GM12864 (cell line): ENCODE measurements at regions not wholly inside any gene's neighbourhood (a gene's known extent, or its start where the extent isn't known, plus 50 kb on each side); places are given as distances from the start of the nearest gene placed in this dataset.
"Not testable (repeated sequence)": the region's sequence is repeated elsewhere in the genome, so short reads cannot be mapped to it uniquely, and the experiment has no call there.

Experiments used
- DNase-seq: peaks from one replicate; pipeline ENCODE4 v3.0.0-alpha.2; 2011; ENCODE audit warnings: low read depth
- H3K4me3 ChIP-seq: 2 replicates; pipeline ENCODE4 v1.5.1; 2011; ENCODE audit warnings: mild to moderate bottlenecking, low read depth, low read length, control low read depth
- TF ChIP-seq, protein P1 (sequence below): IDR thresholded peaks from 2 replicates; pipeline ENCODE4 v1.5.1; 2011; ENCODE audit warnings: low read depth, mild to moderate bottlenecking, moderate library complexity, low read length, control low read depth, inconsistent platforms; ENCODE audit errors: missing control alignments

- DNase-seq, result no peak
- TF ChIP-seq, protein P1, sequence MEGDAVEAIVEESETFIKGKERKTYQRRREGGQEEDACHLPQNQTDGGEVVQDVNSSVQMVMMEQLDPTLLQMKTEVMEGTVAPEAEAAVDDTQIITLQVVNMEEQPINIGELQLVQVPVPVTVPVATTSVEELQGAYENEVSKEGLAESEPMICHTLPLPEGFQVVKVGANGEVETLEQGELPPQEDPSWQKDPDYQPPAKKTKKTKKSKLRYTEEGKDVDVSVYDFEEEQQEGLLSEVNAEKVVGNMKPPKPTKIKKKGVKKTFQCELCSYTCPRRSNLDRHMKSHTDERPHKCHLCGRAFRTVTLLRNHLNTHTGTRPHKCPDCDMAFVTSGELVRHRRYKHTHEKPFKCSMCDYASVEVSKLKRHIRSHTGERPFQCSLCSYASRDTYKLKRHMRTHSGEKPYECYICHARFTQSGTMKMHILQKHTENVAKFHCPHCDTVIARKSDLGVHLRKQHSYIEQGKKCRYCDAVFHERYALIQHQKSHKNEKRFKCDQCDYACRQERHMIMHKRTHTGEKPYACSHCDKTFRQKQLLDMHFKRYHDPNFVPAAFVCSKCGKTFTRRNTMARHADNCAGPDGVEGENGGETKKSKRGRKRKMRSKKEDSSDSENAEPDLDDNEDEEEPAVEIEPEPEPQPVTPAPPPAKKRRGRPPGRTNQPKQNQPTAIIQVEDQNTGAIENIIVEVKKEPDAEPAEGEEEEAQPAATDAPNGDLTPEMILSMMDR, result no peak
- no peak overlapping the region for H3K4me3 ChIP-seq
These were observed 149.7 kb upstream of the TNFAIP3 start for GRCh38 chr6:137717074-137718073.

DNA sequence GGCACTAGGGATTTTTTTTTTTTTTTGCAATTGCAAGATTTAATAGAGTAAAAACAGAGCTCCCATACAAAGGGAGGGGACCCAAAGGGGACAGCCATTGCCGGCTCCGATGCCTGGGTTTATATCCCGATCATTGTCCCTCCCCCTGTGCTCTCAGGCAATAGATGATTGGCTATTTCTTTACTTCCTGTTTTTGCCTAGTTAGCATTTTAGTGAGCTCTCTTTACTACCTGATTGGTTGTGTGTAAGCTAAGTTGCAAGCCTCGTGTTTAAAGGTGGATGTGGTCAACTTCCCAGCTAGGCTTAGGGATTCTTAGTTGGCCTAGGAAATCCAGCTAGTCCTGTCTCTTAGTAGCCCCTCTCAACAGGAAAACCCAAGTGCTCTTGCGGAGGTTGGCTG lies 148.2 kb upstream of the TNFAIP3 start:
- H3K4me3 ChIP-seq, DNase-seq: not testable (repeated sequence)

GRCh38 chr6:137722749-137723272 lies 144.2 kb upstream of the TNFAIP3 start:
- H3K4me3 ChIP-seq, result no peak overlapping the region
- TF ChIP-seq, protein P1, result no peak
- DNase-seq, result no peak

DNA sequence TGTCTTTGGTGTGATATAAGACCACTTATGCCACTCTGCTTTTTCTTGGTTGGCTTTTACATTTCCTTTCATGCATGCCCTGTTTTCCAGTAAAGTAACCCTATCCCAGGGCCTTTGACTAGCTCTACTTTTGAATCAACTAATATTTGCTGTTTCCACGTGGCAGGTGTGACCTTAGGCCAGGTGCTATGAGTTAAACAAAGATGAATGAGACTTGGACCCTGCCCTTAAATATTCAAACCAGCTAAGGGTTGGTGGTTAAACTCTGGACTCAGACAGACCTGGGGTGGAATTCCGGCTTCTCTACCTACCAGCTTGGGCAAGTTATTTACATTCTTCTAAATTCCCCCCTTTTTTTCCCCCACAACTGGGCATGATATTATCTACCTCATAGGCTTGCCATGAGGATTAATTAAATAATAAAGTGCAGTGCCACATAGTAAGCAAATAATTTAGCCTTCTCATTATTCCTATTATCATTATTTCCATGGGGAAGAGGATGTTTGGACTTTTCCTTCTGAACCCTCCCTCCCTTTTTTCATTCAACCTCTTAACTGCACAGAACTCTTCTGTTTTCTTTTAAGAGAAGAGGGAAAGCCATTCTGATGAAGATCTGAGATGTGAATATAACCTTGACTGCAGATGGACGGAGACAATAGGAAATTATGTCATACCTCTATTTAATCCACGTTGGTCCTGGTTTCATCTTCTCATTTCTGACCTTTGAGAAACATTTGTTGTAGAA lies 143.6 kb upstream of the TNFAIP3 start:
- H3K4me3 ChIP-seq, result no peak overlapping the region
- TF ChIP-seq, protein P1, result no peak
- DNase-seq, result no peak

DNA sequence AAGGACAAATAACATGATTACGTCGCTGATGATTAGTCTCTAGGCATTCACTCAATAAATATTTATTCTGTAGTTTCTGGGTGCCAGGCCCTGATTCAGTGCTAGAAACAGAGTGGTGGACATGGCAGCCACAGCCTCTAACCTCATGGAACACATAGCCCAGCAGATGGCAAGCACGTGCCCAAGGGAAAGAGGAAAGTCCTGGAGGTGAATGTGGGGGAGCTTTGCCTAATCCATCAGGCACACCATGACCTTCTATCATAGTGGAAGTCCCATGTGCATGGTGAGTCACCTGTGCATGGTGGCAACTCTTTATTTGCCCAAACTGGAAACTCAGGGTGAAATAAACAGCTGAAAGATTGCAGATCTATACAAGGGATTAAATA lies 143.0 kb upstream of the TNFAIP3 start:
- no peak for DNase-seq
- no peak overlapping the region for H3K4me3 ChIP-seq
- TF ChIP-seq, protein P1, result no peak

GRCh38 chr6:137724495-137725211 lies 142.4 kb upstream of the TNFAIP3 start:
- no peak for DNase-seq
- TF ChIP-seq, protein P1, result no peak
- H3K4me3 ChIP-seq, result no peak overlapping the region
